Vagina (tissue), 2 donors: ENCODE measurements at regions not wholly inside any gene's neighbourhood (a gene's known extent, or its start where the extent isn't known, plus 50 kb on each side); places are given as distances from the start of the nearest gene placed in this dataset.

Source experiments
- CTCF ChIP-seq, 3 experiments: fragments of 450-650 bp in 2 of 3; fragments of 200-600 bp in 1 of 3; sonication (generic) in 1 of 3; IDR thresholded peaks; one replicate each; pipeline ENCODE4 v1.5.1; 2017 to 2019; ENCODE audit warnings: antibody characterized with exemption in 3 of 3, mild to moderate bottlenecking in 2 of 3, moderate library complexity in 2 of 3
- POLR2AphosphoS5 ChIP-seq, 2 donors: sonication (generic); formaldehyde crosslinking; IDR thresholded peaks; one replicate each; pipeline ENCODE4 v1.9.0; 2017; ENCODE audit warnings: antibody characterized with exemption in 2 of 2, mild to moderate bottlenecking in 2 of 2, low read depth in 1 of 2; ENCODE audit not compliant: insufficient read depth in 1 of 2

- TF ChIP-seq POLR2AphosphoS5 (IDR thresholded peaks at IDR 0.05; ENCODE audit: insufficient read depth in 1 of 2, low read depth in 1 of 2) (no peak), CTCF (IDR thresholded peaks at IDR 0.05) (no peak)
Observed at GRCh38 chr9:90948156-90948555, 146.5 kb downstream of the SYK start.
